ENCODE measurements at regions not wholly inside any gene's neighbourhood (a gene's known extent, or its start where the extent isn't known, plus 50 kb on each side); places are given as distances from the start of the nearest gene placed in this dataset.
"Not testable (repeated sequence)": the region's sequence is repeated elsewhere in the genome, so short reads cannot be mapped to it uniquely, and the experiment has no call there.

- Histone ChIP-seq H3F3A (ENCODE audit: insufficient read depth, low read length) (no peaks in the 10 kb centered on the region), H3K79me2 (ENCODE audit: low read length) (no peaks in the 10 kb centered on the region), H2AFZ (ENCODE audit: low read length) (no peak overlapping the region), H3K4me2 (ENCODE audit: low read depth, low read length) (no peak overlapping the region), H3K36me3 (replicated peaks; ENCODE audit: insufficient read depth, low read length) (no peaks in the 10 kb centered on the region), H3K4me3 (ENCODE audit: low read length) (no peak overlapping the region), H3K4me1 (ENCODE audit: low read length) (no peaks in the 10 kb centered on the region), H3K9me3 (replicated peaks; ENCODE audit: insufficient read depth, low read length) (no peaks in the 10 kb centered on the region), H3K27me3 (replicated peaks; ENCODE audit: insufficient read depth, low read length) (peaks cover 77% of the 10 kb centered on the region), H3K27ac (ENCODE audit: low read length) (no peak overlapping the region), H4K20me1 (ENCODE audit: insufficient read depth, low read length) (no peaks in the 10 kb centered on the region), H3K9ac (ENCODE audit: low read length) (no peak overlapping the region), H3K9me2 (replicated peaks; ENCODE audit: insufficient read depth, low read length) (no peaks in the 10 kb centered on the region)
- no peak for TF ChIP-seq EZH2phosphoT487 (IDR thresholded peaks at IDR 0.05; ENCODE audit: low read length)
- TF ChIP-seq CTCF (IDR thresholded peaks at IDR 0.05; ENCODE audit: low read length), result no peak
- TF ChIP-seq EZH2 (optimal IDR thresholded peaks at IDR 0.05; ENCODE audit: low read depth, low read length), result no peak
- DNase-seq, result no peak
Observed at GRCh38 chr4:3636646-3637320, 104.6 kb upstream of the LRPAP1 start.

GRCh38 chr4:3636020-3636419, 103.8 kb upstream of the LRPAP1 start:
- not testable (repeated sequence) for H2AFZ ChIP-seq (ENCODE audit: low read length); H3K9ac ChIP-seq (ENCODE audit: low read length); H3F3A ChIP-seq (ENCODE audit: insufficient read depth, low read length); H3K36me3 ChIP-seq (replicated peaks; ENCODE audit: insufficient read depth, low read length); H4K20me1 ChIP-seq (ENCODE audit: insufficient read depth, low read length); H3K9me2 ChIP-seq (replicated peaks; ENCODE audit: insufficient read depth, low read length); H3K4me1 ChIP-seq (ENCODE audit: low read length); H3K27ac ChIP-seq (ENCODE audit: low read length); H3K9me3 ChIP-seq (replicated peaks; ENCODE audit: insufficient read depth, low read length); H3K4me3 ChIP-seq (ENCODE audit: low read length); H3K4me2 ChIP-seq (ENCODE audit: low read depth, low read length); DNase-seq; H3K79me2 ChIP-seq (ENCODE audit: low read length)
- peaks cover 70% of the 10 kb centered on the region for H3K27me3 ChIP-seq (replicated peaks; ENCODE audit: insufficient read depth, low read length)

GRCh38 chr4:3634894-3635820, 102.9 kb upstream of the LRPAP1 start:
- no peaks in the 10 kb centered on the region for H3F3A ChIP-seq (ENCODE audit: insufficient read depth, low read length)
- H3K27me3 ChIP-seq (replicated peaks; ENCODE audit: insufficient read depth, low read length), result peaks cover 67% of the 10 kb centered on the region
- H3K9ac ChIP-seq (ENCODE audit: low read length), result no peak overlapping the region
- H3K4me1 ChIP-seq (ENCODE audit: low read length), result no peaks in the 10 kb centered on the region
- TF ChIP-seq CTCF (IDR thresholded peaks at IDR 0.05; ENCODE audit: low read length), result no peak
- no peak for TF ChIP-seq EZH2phosphoT487 (IDR thresholded peaks at IDR 0.05; ENCODE audit: low read length)
- no peak for TF ChIP-seq EZH2 (optimal IDR thresholded peaks at IDR 0.05; ENCODE audit: low read depth, low read length)
- H3K9me3 ChIP-seq (replicated peaks; ENCODE audit: insufficient read depth, low read length), result no peaks in the 10 kb centered on the region
- H3K4me2 ChIP-seq (ENCODE audit: low read depth, low read length), result no peak overlapping the region
- no peaks in the 10 kb centered on the region for H3K36me3 ChIP-seq (replicated peaks; ENCODE audit: insufficient read depth, low read length)
- no peaks in the 10 kb centered on the region for H4K20me1 ChIP-seq (ENCODE audit: insufficient read depth, low read length)
- no peak for DNase-seq
- no peak overlapping the region for H3K4me3 ChIP-seq (ENCODE audit: low read length)
- H3K27ac ChIP-seq (ENCODE audit: low read length), result no peak overlapping the region
- no peaks in the 10 kb centered on the region for H3K9me2 ChIP-seq (replicated peaks; ENCODE audit: insufficient read depth, low read length)
- no peaks in the 10 kb centered on the region for H3K79me2 ChIP-seq (ENCODE audit: low read length)
- no peak overlapping the region for H2AFZ ChIP-seq (ENCODE audit: low read length)
